Smooth muscle cell (in vitro differentiated cells): ENCODE measurements at regions not wholly inside any gene's neighbourhood (a gene's known extent, or its start where the extent isn't known, plus 50 kb on each side); places are given as distances from the start of the nearest gene placed in this dataset.
"Not testable (repeated sequence)": the region's sequence is repeated elsewhere in the genome, so short reads cannot be mapped to it uniquely, and the experiment has no call there.

ENCODE experiments used
- DNase-seq: peaks from one replicate; lab custom pipeline; 2025; ENCODE audit not compliant: unreplicated experiment; lab: John Stamatoyannopoulos, UW
- H2AFZ ChIP-seq: fragments of 200-600 bp; sonication (generic); 2 replicates; pipeline ENCODE4 v1.6.0; 2016; ENCODE audit warnings: antibody characterized with exemption, low read depth, mild to moderate bottlenecking
- H3F3A ChIP-seq: fragments of 200-600 bp; sonication (generic); 2 replicates; pipeline ENCODE4 v1.6.0; 2017; ENCODE audit warnings: antibody characterized with exemption, low read depth
- H3K27ac ChIP-seq: fragments of 200-600 bp; sonication (generic); 2 replicates; pipeline ENCODE4 v1.5.1; 2016; ENCODE audit warnings: low read depth, mild to moderate bottlenecking
- H3K27me3 ChIP-seq: fragments of 200-600 bp; sonication (generic); 2 replicates; pipeline ENCODE4 v1.6.1; 2016; ENCODE audit warnings: low read depth, mild to moderate bottlenecking
- H3K36me3 ChIP-seq: fragments of 200-600 bp; sonication (generic); 2 replicates; pipeline ENCODE4 v1.5.1; 2016; ENCODE audit warnings: low read depth
- H3K4me1 ChIP-seq: fragments of 200-600 bp; sonication (generic); 2 replicates; pipeline ENCODE4 v1.5.1; 2016; ENCODE audit warnings: low read depth
- H3K4me2 ChIP-seq: fragments of 200-600 bp; sonication (generic); 2 replicates; pipeline ENCODE4 v1.6.0; 2016; ENCODE audit warnings: mild to moderate bottlenecking
- H3K4me3 ChIP-seq: fragments of 200-600 bp; sonication (generic); 2 replicates; pipeline ENCODE4 v1.5.1; 2016; ENCODE audit warnings: mild to moderate bottlenecking
- H3K79me2 ChIP-seq: fragments of 200-600 bp; sonication (generic); 2 replicates; pipeline ENCODE4 v1.6.0; 2016; ENCODE audit warnings: low read depth, mild to moderate bottlenecking
- H3K9ac ChIP-seq: fragments of 200-600 bp; sonication (generic); 2 replicates; pipeline ENCODE4 v1.6.0; 2016; ENCODE audit warnings: low read depth
- H3K9me3 ChIP-seq: fragments of 200-600 bp; sonication (generic); replicated peaks from 2 replicates; pipeline ENCODE4 v1.5.1; 2016; ENCODE audit warnings: low read depth
- H4K20me1 ChIP-seq: fragments of 200-600 bp; sonication (generic); 2 replicates; pipeline ENCODE4 v1.6.0; 2016; ENCODE audit warnings: low read depth
- WGBS: methylation state at CpG from one replicate; pipeline ENCODE4 v1.1.7; 2016; ENCODE audit warnings: low lambda C conversion rate; 5-methylcytosine and 5-hydroxymethylcytosine counted together
- TF ChIP-seq, protein P1 (sequence below): fragments of 200-600 bp; sonication (generic); IDR thresholded peaks from 2 replicates; pipeline ENCODE4 v1.5.1; 2017; ENCODE audit warnings: borderline replicate concordance, mild to moderate bottlenecking, antibody characterized with exemption; ENCODE audit not compliant: insufficient read depth, poor library complexity, severe bottlenecking

DNA sequence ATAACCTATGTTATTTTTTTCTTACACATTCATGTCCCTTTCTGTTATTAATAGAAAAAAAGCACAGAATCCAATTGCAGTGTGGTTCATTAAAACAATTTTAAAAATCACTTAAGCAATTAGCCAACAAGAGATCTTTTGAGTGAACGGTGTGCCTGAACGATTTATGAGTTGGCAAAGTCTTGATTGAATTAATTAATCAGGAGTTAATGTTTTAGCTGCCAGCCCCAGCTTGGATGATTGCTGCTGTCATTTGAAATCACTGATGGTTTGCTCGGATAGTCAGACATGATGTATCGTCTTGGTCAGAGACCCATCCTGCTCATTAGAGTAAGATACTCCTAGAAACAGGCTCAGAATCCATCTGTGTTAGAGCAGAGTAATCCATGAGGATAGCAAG lies 158.3 kb upstream of the GALNT2 start:
- Histone ChIP-seq H3K9ac (no peak overlapping the region), H3K4me1 (no peaks in the 10 kb centered on the region), H3F3A (no peaks in the 10 kb centered on the region), H3K9me3 (no peaks in the 10 kb centered on the region), H2AFZ (no peak overlapping the region), H3K27me3 (peaks cover 21% of the 10 kb centered on the region), H3K4me3 (no peak overlapping the region), H4K20me1 (no peaks in the 10 kb centered on the region), H3K4me2 (no peak overlapping the region), H3K27ac (no peak overlapping the region), H3K36me3 (no peaks in the 10 kb centered on the region), H3K79me2 (no peaks in the 10 kb centered on the region)
- no peak for DNase-seq
- TF ChIP-seq, protein P1, sequence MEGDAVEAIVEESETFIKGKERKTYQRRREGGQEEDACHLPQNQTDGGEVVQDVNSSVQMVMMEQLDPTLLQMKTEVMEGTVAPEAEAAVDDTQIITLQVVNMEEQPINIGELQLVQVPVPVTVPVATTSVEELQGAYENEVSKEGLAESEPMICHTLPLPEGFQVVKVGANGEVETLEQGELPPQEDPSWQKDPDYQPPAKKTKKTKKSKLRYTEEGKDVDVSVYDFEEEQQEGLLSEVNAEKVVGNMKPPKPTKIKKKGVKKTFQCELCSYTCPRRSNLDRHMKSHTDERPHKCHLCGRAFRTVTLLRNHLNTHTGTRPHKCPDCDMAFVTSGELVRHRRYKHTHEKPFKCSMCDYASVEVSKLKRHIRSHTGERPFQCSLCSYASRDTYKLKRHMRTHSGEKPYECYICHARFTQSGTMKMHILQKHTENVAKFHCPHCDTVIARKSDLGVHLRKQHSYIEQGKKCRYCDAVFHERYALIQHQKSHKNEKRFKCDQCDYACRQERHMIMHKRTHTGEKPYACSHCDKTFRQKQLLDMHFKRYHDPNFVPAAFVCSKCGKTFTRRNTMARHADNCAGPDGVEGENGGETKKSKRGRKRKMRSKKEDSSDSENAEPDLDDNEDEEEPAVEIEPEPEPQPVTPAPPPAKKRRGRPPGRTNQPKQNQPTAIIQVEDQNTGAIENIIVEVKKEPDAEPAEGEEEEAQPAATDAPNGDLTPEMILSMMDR = no peak
- WGBS = 97% methylated on average over 4 of the region's 4 CpGs

DNA sequence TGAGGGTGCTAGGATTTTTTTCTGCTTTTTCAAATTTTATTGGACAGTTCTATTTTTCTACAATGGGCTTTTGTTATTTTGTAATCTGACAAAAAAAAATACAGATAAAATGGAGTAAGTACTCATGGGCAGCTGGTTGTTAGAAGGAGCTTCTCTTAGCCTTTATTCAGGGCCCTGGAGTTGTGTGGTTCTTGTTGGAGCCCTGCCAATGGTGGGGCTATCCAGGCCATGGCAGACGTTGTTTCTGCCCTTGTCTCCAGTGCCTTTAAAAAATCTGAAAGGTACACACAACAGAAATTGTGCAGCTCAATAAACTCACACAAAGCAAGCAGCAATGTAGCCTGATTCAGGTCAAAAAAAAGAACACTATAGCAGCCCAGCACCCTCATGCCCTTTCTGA lies 153.5 kb upstream of the GALNT2 start:
- H3K27me3 ChIP-seq = peaks cover 9% of the 10 kb centered on the region
- no peak overlapping the region for H3K4me2 ChIP-seq
- H3K79me2 ChIP-seq = no peaks in the 10 kb centered on the region
- no peak overlapping the region for H3K9ac ChIP-seq
- no peaks in the 10 kb centered on the region for H4K20me1 ChIP-seq
- H3K27ac ChIP-seq = no peak overlapping the region
- WGBS = 50% methylated on average over 1 of the region's 1 CpG
- H3F3A ChIP-seq = no peaks in the 10 kb centered on the region
- no peaks in the 10 kb centered on the region for H3K36me3 ChIP-seq
- no peaks in the 10 kb centered on the region for H3K9me3 ChIP-seq
- TF ChIP-seq, protein P1 = no peak
- no peak for DNase-seq
- H2AFZ ChIP-seq = no peak overlapping the region
- H3K4me1 ChIP-seq = no peaks in the 10 kb centered on the region
- H3K4me3 ChIP-seq = no peak overlapping the region

DNA sequence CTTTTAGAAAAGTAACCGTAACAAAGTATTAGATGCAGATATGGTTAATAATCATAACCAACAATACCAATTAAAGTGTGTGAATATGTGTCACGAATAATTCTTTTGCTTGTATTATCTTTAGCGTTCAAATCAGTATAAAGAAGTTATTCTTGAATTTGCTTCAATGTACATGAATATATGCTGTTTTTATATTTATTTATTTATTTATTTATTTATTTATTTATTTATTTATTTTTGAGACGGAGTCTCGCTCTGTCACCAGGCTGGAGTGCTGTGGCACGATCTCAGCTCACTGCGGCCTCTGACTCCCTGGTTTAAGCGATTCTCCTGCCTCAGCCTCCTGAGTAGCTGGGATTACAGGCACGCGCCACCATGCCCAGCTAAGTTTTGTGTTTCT lies 147.6 kb upstream of the GALNT2 start:
- H3K27ac ChIP-seq, H3K4me2 ChIP-seq, DNase-seq, H2AFZ ChIP-seq, H4K20me1 ChIP-seq, H3K79me2 ChIP-seq, H3K36me3 ChIP-seq, H3K9ac ChIP-seq, H3K4me3 ChIP-seq, H3F3A ChIP-seq, H3K9me3 ChIP-seq, H3K27me3 ChIP-seq, H3K4me1 ChIP-seq: not testable (repeated sequence)
- WGBS = 96% methylated on average over 10 of the region's 10 CpGs

DNA sequence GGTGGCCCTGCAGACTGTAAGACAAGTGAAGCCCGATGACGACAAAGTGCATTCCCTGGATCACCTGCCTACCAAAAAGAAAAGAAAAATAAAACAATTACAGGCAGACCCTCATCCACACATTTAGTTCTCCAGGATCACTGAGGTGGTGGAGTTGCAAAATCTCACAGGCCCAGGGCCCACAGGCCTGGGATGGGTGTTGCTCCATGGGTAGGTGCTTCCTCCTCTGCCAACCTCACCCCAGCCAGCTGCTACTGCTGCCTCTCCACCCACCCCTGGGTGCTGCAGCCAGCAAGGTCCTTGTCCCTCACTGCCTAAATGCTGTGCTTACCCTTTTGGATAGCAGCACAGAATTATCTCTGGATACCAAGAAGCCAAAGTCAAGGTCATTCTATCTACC lies 146.4 kb upstream of the GALNT2 start:
- H3K27ac ChIP-seq = no peak overlapping the region
- no peaks in the 10 kb centered on the region for H3F3A ChIP-seq
- 100% methylated on average over 2 of the region's 2 CpGs for WGBS
- no peak overlapping the region for H2AFZ ChIP-seq
- DNase-seq = no peak
- no peaks in the 10 kb centered on the region for H3K79me2 ChIP-seq
- H3K36me3 ChIP-seq = no peaks in the 10 kb centered on the region
- H3K9me3 ChIP-seq = no peaks in the 10 kb centered on the region
- TF ChIP-seq, protein P1 = no peak
- H4K20me1 ChIP-seq = no peaks in the 10 kb centered on the region
- H3K9ac ChIP-seq = no peak overlapping the region
- no peak overlapping the region for H3K4me3 ChIP-seq
- H3K4me2 ChIP-seq = no peak overlapping the region
- H3K27me3 ChIP-seq = no peaks in the 10 kb centered on the region
- no peaks in the 10 kb centered on the region for H3K4me1 ChIP-seq
